ENCODE measurements at regions not wholly inside any gene's neighbourhood (a gene's known extent, or its start where the extent isn't known, plus 50 kb on each side); places are given as distances from the start of the nearest gene placed in this dataset.

GRCh38 chr19:31223740-31224534 lies 125.3 kb downstream of the TSHZ3 start:
- Histone ChIP-seq H3K23me2 (ENCODE audit: low read depth, low read length) (no peaks in the 10 kb centered on the region), H3K79me1 (ENCODE audit: low read depth, low read length) (no peaks in the 10 kb centered on the region), H3K23ac (ENCODE audit: insufficient read length) (no peak overlapping the region), H3K4ac (replicated peaks; ENCODE audit: insufficient read length, low read depth, low read length) (no peak overlapping the region), H3K14ac (ENCODE audit: insufficient read length) (no peak overlapping the region), H3K4me2 (ENCODE audit: insufficient read depth in 1 of 2, low read depth in 2 of 2, low read length in 2 of 2) (no peak overlapping the region), H3K36me3 (ENCODE audit: control insufficient read depth in 2 of 4, insufficient read depth in 4 of 4, low read length in 3 of 4) (no peaks in the 10 kb centered on the region), H2BK12ac (ENCODE audit: low read depth, low read length) (no peak overlapping the region), H3K4me3 (ENCODE audit: extremely low read depth in 1 of 4, insufficient read depth in 2 of 4, low read depth in 3 of 4, low read length in 4 of 4) (no peak overlapping the region), H3K4me1 (replicated peaks in 1 of 4; ENCODE audit: control insufficient read depth in 3 of 4, insufficient read depth in 4 of 4, low read length in 3 of 4) (no peaks in the 10 kb centered on the region), H3K27ac (ENCODE audit: low read depth, low read length) (no peak overlapping the region), H4K91ac (replicated peaks; ENCODE audit: insufficient read length, low read length) (no peak overlapping the region), H2BK120ac (replicated peaks; ENCODE audit: low read depth, low read length) (no peak overlapping the region), H2AFZ (ENCODE audit: low read length) (no peak overlapping the region), H2BK20ac (ENCODE audit: low read length) (no peak overlapping the region), H4K20me1 (replicated peaks in 1 of 2; ENCODE audit: control insufficient read depth in 1 of 2, insufficient read depth in 2 of 2, low read length in 2 of 2) (no peaks in the 10 kb centered on the region), H3K9ac (replicated peaks in 1 of 4; ENCODE audit: extremely low read depth in 1 of 4, low read depth in 3 of 4, low read length in 3 of 4) (no peak overlapping the region), H4K5ac (ENCODE audit: insufficient read length, low read depth, low read length) (no peak overlapping the region), H2BK15ac (ENCODE audit: low read length) (no peak overlapping the region), H3K79me2 (ENCODE audit: control insufficient read depth in 1 of 2, insufficient read depth in 2 of 2, low read length in 2 of 2) (no peaks in the 10 kb centered on the region), H4K8ac (ENCODE audit: extremely low read depth, insufficient read depth, low read length) (no peak overlapping the region), H3K18ac (ENCODE audit: extremely low read depth, low read length) (no peak overlapping the region), H3K56ac (replicated peaks; ENCODE audit: insufficient read length, low read depth, low read length) (no peak overlapping the region), H2AK5ac (ENCODE audit: low read depth, low read length) (no peak overlapping the region), H3K9me3 (ENCODE audit: insufficient read depth in 2 of 2, low read depth in 1 of 2, low read length in 1 of 2) (no peaks in the 10 kb centered on the region), H3K27me3 (replicated peaks in 1 of 4; ENCODE audit: control insufficient read depth in 3 of 4, extremely low read depth in 1 of 4, insufficient read depth in 3 of 4, low read length in 3 of 4) (peaks cover 0 to 2% (median 0%) of the 10 kb centered on the region in 4 experiments; a peak in 2 of 7 replicates), H2BK5ac (ENCODE audit: low read depth, low read length) (no peak overlapping the region)
- FAIRE-seq (no peak), DNase-seq (ENCODE audit: low read depth in 1 of 2, low spot score in 2 of 2) (no peak)
- ChIA-PET POLR2A (ENCODE audit: partially characterized antibody) (no interaction called here), CTCF (ENCODE audit: partially characterized antibody) (interaction anchor here (0.6 to 0.9 kb wide), 2 partner anchors 170 to 399 kb away, joined by 3 to 5 read pairs; no protein-coding TSS in a partner anchor)
- 86% methylated on average over 9 of the region's 9 CpGs; no CpG with 5 or more reads in 1 of the 2 experiments for WGBS, 2 experiments (ENCODE audit: extremely low coverage in 1 of 2, insufficient coverage in 1 of 2, insufficient read length in 1 of 2, insufficient replicate concordance in 2 of 2, low coverage in 1 of 2, low lambda C conversion rate in 2 of 2, missing lambda C conversion rate in 1 of 2)
- no peak for TF ChIP-seq ATF3 (IDR thresholded peaks at IDR 0.05; ENCODE audit: insufficient read depth, low read depth, low read length)
- TF ChIP-seq SP1 (IDR thresholded peaks at IDR 0.05; ENCODE audit: low read depth, low read length), result no peak
- TF ChIP-seq TEAD4 (IDR thresholded peaks at IDR 0.05; ENCODE audit: low read depth, low read length), result no peak
- TF ChIP-seq SP2 (IDR thresholded peaks at IDR 0.05; ENCODE audit: low read length), result no peak
- TF ChIP-seq HDAC2 (IDR thresholded peaks at IDR 0.05; ENCODE audit: borderline replicate concordance in 1 of 2, low read depth in 2 of 2, low read length in 2 of 2), result no peak
- TF ChIP-seq KDM1A (IDR thresholded peaks at IDR 0.05; ENCODE audit: borderline replicate concordance, low read length), result no peak
- no peak for TF ChIP-seq SRF (IDR thresholded peaks at IDR 0.05; ENCODE audit: low read depth, low read length)
- no peak for TF ChIP-seq BRCA1 (IDR thresholded peaks at IDR 0.05; ENCODE audit: low read depth, low read length)
- TF ChIP-seq HDAC6 (IDR thresholded peaks at IDR 0.05; ENCODE audit: low read depth, low read length), result no peak
- no peak for TF ChIP-seq ASH2L (IDR thresholded peaks at IDR 0.05; ENCODE audit: low read length)
- no peak for TF ChIP-seq SIN3A (conservative IDR thresholded peaks at IDR 0.05 in 1 of 2, IDR thresholded peaks at IDR 0.05 in 1 of 2; ENCODE audit: low read depth in 1 of 2, low read length in 2 of 2)
- no peak for TF ChIP-seq NRF1 (IDR thresholded peaks at IDR 0.05; ENCODE audit: low read depth, low read length)
- no peak for TF ChIP-seq TCF12 (IDR thresholded peaks at IDR 0.05; ENCODE audit: low read depth, low read length)
